ENCODE measurements at regions not wholly inside any gene's neighbourhood (a gene's known extent, or its start where the extent isn't known, plus 50 kb on each side); places are given as distances from the start of the nearest gene placed in this dataset.

- Histone ChIP-seq H3K23ac (ENCODE audit: insufficient read length, low read depth, low read length) (no peak overlapping the region), H2BK20ac (ENCODE audit: low read depth, low read length, poor library complexity, severe bottlenecking) (no peak overlapping the region), H2BK120ac (ENCODE audit: low read depth, low read length, poor library complexity, severe bottlenecking) (no peak overlapping the region), H4K91ac (ENCODE audit: insufficient read length, low read depth, low read length) (no peak overlapping the region), H4K5ac (ENCODE audit: insufficient read length, low read depth, low read length) (no peak overlapping the region), H2BK5ac (ENCODE audit: insufficient read length, low read length) (no peak overlapping the region), H3K23me2 (ENCODE audit: insufficient read length, low read depth, low read length, poor library complexity, severe bottlenecking) (no peaks in the 10 kb centered on the region), H3K27ac (ENCODE audit: insufficient read length, low read depth, low read length) (no peak overlapping the region), H3K9ac (ENCODE audit: extremely low read depth, insufficient read length, low read length) (no peak overlapping the region), H3K18ac (ENCODE audit: insufficient read length, low read depth, low read length) (no peak overlapping the region), H3K4me2 (ENCODE audit: insufficient read depth, insufficient read length, low read length) (no peak overlapping the region), H2AK5ac (ENCODE audit: insufficient read length, low read length) (no peak overlapping the region), H4K8ac (replicated peaks; ENCODE audit: insufficient read length, low read depth, low read length) (no peak overlapping the region), H3K27me3 (ENCODE audit: insufficient read depth, low read length) (no peaks in the 10 kb centered on the region), H2BK15ac (ENCODE audit: low read depth, low read length) (no peak overlapping the region), H3K14ac (ENCODE audit: insufficient read depth, low read length) (no peak overlapping the region), H2AFZ (ENCODE audit: low read length) (no peak overlapping the region), H3K79me1 (ENCODE audit: insufficient read depth, low read depth, low read length, poor library complexity, severe bottlenecking) (no peaks in the 10 kb centered on the region), H3K79me2 (ENCODE audit: insufficient read depth, low read length) (no peaks in the 10 kb centered on the region), H2BK12ac (ENCODE audit: insufficient read length, low read depth, low read length) (no peak overlapping the region), H3K4me1 (ENCODE audit: insufficient read depth, low read length) (peaks cover 2% of the 10 kb centered on the region; the same call in 1 of the 2 replicates), H4K20me1 (ENCODE audit: control insufficient read depth, insufficient read depth, insufficient read length) (no peaks in the 10 kb centered on the region), H3T11ph (ENCODE audit: low read length) (no peak overlapping the region), H3K4ac (ENCODE audit: low read depth, low read length) (no peak overlapping the region), H3K9me3 (ENCODE audit: control insufficient read depth, low read depth, low read length) (no peaks in the 10 kb centered on the region), H3K56ac (ENCODE audit: insufficient read length, low read depth, low read length) (no peak overlapping the region)
- Mint-ChIP-seq H3K27ac (no peak overlapping the region), H3K4me3 (no peak overlapping the region), H3K4me1 (peaks cover 12 to 13% of the 10 kb centered on the region in 2 experiments), H3K36me3 (ENCODE audit: insufficient read depth in 1 of 3, low read depth in 3 of 3) (peaks cover 0 to 7% (median 0%) of the 10 kb centered on the region in 3 experiments; a peak in 3 of 7 replicates), H3K9me3 (peaks cover 2% of the 10 kb centered on the region in 2 experiments; a peak in 2 of 5 replicates), H3K27me3 (ENCODE audit: low read depth) (no peaks in the 10 kb centered on the region)
- no peak for TF ChIP-seq CTCF (conservative IDR thresholded peaks at IDR 0.05)
- WGBS (ENCODE audit: extremely low coverage, insufficient read length, low lambda C conversion rate), result no CpG with 5 or more reads among the region's 4 CpGs
- DNase-seq, result no peak
Observed at GRCh38 chr2:138294451-138294850, 207.1 kb upstream of the SPOPL start.

Measured in H9 (cell line).